HG03196 (cell line): ENCODE measurements at regions not wholly inside any gene's neighbourhood (a gene's known extent, or its start where the extent isn't known, plus 50 kb on each side); places are given as distances from the start of the nearest gene placed in this dataset.

ENCODE experiments used
- ATAC-seq: cut with Tn5 transposase; IDR thresholded peaks from one replicate; pipeline ENCODE4 v1.9.1; 2021; ENCODE audit not compliant: unreplicated experiment

GRCh38 chr18:46262856-46263255 is 158.7 kb downstream of the HAUS1 start:
- no peak for ATAC-seq

GRCh38 chr18:46264255-46264654 is 160.1 kb downstream of the HAUS1 start:
- no peak for ATAC-seq

- ATAC-seq: no peak
Measured at GRCh38 chr18:46265196-46266156, 161.3 kb downstream of the HAUS1 start.

- ATAC-seq: no peak
Measured at GRCh38 chr18:46266473-46266872, 162.3 kb downstream of the HAUS1 start.

GRCh38 chr18:46268671-46269070 is 164.5 kb downstream of the HAUS1 start:
- no peak for ATAC-seq

GRCh38 chr18:46269275-46269674 is 165.1 kb downstream of the HAUS1 start:
- ATAC-seq: no peak

- no peak for ATAC-seq
Measured at GRCh38 chr18:46271488-46271887, 167.3 kb downstream of the HAUS1 start.

- ATAC-seq: no peak
Measured at GRCh38 chr18:46273861-46274260, 169.7 kb downstream of the HAUS1 start.

- ATAC-seq: no peak
Measured at GRCh38 chr18:46274266-46274665, 170.1 kb downstream of the HAUS1 start.

- ATAC-seq: no peak
Measured at GRCh38 chr18:46275370-46275769, 171.2 kb downstream of the HAUS1 start.

- ATAC-seq: no peak
Measured at GRCh38 chr18:46276748-46277147, 172.6 kb downstream of the HAUS1 start.

GRCh38 chr18:46278481-46279465 is 174.6 kb downstream of the HAUS1 start:
- no peak for ATAC-seq

GRCh38 chr18:46279673-46280072 is 175.5 kb downstream of the HAUS1 start:
- no peak for ATAC-seq

GRCh38 chr18:46281185-46282176 is 177.3 kb downstream of the HAUS1 start:
- no peak for ATAC-seq

- no peak for ATAC-seq
Measured at GRCh38 chr18:46282177-46282570, 178.0 kb downstream of the HAUS1 start.

GRCh38 chr18:46282646-46283045 is 178.5 kb downstream of the HAUS1 start:
- no peak for ATAC-seq

- no peak for ATAC-seq
Measured at GRCh38 chr18:46283268-46283667, 179.1 kb downstream of the HAUS1 start.

- no peak for ATAC-seq
Measured at GRCh38 chr18:46283895-46284295, 179.7 kb downstream of the HAUS1 start.

GRCh38 chr18:46289463-46289862 is 185.3 kb downstream of the HAUS1 start:
- ATAC-seq: no peak

GRCh38 chr18:46289931-46290330 is 185.7 kb downstream of the HAUS1 start:
- ATAC-seq: no peak
